NCI-H460 (cell line): ENCODE measurements at regions not wholly inside any gene's neighbourhood (a gene's known extent, or its start where the extent isn't known, plus 50 kb on each side); places are given as distances from the start of the nearest gene placed in this dataset.
"Not testable (repeated sequence)": the region's sequence is repeated elsewhere in the genome, so short reads cannot be mapped to it uniquely, and the experiment has no call there.

Experiments
- DNase-seq: peaks from one replicate; pipeline ENCODE4 v3.0.0-alpha.2; 2016; ENCODE audit warnings: low read depth; ENCODE audit errors: extremely low read depth

DNA sequence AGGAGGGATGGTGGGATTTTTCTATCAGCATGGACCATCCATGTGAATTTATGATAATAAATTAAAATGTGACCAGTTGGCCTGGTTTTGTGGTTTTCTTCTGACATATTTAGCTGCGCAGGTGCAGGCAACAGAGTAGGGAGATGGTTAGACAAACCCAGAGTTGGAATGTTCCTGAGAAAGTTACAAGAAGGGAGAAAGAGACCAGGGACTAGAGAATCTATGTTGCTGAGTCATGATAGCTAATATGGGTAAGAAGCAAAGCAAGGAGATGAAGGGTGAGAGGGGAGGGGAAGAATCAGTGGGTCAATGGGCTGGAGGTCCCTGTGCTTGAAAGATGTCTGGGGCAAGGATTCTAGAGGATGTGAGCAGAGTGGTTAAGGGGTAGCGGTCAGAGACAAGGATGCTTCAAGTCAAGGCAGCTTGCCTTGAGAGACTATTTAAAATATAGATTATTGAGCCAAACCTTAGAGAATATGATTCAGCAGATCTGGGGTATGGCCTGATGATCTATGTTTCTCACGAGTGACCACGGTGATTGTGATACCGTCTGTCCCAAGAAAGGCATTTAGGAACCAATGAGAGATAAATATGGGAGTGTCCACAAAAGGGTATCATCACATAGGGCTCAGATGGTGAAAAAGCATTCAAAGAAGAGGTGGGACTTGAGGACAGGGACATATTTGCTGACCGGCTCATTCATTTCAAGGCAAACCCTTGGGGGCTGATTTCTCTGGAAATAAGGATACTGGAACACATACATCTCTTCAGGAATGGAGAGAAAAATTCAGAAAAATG lies 219.7 kb upstream of the PLD5 start:
- DNase-seq, result no peak

DNA sequence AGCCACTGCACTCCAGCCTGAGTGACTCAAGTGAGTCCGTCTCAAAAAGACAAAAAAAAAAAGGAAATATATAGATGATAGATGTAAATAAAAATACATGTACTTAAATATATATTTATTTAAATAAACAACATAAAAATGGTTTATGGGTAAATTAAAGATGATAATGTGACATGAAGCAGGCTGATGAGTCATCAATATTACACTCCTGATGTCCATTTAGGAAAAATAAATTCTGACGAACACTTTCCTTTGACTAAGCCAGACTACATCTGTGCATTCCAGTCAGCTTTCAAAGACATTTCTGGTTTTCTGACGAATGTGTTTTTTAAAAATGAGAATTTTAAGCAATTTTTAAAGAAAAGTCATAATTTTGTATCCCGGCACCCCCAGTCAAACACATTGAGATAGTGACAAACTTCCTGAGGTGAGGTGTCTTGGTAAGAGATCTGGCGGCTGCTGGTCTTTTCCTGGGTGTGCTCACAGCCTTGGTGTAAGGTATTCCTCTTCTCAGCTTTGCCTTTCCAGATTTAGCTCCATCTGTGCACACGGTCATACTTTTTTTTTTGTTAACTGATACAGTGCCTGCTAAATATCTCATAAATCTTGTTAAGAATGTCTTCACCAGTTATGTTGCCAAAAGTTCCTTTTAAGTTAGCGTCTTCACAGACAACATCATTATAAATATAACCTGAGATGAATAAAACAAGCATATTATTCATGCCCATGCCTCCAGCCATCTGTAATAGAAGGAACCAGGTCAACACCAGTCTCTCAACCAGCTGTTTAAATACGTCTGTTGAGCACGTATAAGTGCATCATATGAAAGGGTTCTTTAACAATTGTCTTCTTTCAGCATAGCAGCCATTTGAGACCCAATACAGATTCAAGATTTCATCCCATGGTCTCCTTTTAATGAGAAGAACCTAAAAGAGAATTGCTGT lies 214.5 kb upstream of the PLD5 start:
- no peak for DNase-seq

DNA sequence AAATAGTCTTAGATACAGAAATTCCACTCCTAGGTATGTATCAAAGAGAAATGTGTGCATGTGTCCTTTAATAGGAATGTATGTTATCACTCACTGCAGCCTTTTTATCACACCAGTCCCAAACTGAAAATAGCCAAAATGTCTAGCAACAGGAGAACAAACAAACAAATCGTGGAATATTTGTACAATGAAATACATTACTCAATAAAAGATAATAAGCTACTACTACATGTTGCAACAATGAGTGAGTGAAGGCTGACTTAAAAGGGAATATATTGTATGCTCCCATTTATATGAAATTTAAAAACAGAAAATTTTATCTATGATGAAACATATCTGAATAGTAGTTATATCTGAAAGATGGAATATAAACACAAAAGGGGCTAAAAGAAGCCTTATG lies 212.1 kb upstream of the PLD5 start:
- DNase-seq, result no peak

DNA sequence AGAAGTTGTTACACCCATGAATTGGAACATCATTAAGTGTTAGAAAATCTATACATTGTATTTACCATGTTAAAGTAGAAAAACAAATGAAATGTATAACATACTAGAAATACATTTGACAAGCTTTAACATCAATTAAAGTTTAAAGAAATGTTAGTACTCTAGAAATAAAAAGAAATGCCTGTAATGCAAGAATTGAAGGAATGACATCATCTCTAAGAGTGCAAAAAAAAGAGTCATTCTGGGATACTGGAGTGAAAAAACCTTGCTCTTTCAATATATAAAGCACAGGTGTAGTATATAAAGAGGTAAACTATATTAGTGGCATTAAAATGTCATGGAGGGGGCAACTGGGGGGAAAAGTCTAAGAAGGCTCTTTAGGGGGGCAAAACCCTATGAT lies 210.8 kb upstream of the PLD5 start:
- DNase-seq, result no peak

DNA sequence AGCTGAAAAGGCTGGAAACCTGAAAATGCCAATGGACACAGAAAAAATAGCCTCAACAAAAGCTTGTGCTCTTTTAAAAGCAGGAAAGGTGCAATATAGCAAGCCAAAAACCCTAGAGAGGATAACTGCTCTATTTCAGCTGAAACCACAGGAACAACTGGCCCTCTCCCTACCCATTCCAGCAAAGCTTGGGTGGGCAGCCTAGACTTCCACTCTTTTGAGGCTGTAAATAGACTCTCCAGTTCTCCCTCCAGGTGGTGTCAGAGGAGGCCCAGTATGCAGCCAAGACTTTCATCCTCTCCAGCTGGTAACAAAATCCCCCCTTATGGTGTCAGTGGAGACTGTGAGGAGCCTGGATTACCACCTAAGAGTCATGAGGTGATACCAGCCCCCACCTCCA lies 206.9 kb upstream of the PLD5 start:
- DNase-seq, result no peak

DNA sequence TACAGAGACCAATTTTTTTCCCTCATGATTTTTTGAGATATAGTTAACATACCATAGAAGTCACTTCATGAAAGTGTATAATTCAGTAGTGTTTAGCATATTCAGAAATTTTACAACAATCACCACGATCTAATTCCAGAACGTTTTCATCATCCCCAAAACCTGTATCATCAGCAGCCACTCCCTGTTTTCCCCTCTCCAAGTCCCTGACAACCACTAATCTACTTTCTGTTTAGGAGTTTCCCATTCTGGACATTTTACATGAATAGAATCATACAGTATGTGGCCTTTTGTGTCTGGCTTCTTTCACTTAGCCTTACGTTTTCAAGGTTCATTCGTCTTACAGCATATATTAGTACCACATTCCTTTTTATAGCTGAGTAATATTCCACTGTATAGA lies 204.2 kb upstream of the PLD5 start:
- no peak for DNase-seq

DNA sequence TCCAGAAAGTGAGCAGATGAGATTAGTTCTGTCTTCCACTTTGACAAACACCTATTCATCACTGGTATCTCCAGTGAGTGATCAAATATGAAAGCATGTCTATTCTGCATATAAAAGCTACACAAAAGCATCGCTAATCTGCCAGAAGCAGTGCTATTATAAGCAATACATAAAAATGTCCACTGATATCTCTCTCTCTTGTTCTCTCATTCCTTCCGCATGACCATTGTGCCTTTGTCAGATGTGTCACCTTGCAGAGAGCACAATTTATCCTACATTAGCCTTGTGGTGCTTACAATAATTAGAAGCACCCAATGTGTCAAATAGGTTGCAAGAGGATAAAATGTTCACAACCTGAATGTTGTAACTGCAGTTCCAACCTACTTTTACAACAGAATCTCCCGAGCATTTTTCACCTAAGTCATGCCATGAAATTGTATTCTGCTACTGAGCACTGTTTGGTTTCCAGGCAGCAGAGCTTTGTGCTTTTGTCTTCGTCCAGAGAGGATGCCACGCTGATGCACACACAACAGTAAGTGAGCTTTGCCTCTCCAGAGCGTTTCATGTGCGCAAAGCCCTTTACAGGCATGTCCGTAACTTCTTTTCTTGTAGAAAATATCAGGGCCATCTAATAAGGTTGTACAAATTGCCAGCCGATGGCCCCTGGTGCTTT lies 198.7 kb upstream of the PLD5 start:
- no peak for DNase-seq

DNA sequence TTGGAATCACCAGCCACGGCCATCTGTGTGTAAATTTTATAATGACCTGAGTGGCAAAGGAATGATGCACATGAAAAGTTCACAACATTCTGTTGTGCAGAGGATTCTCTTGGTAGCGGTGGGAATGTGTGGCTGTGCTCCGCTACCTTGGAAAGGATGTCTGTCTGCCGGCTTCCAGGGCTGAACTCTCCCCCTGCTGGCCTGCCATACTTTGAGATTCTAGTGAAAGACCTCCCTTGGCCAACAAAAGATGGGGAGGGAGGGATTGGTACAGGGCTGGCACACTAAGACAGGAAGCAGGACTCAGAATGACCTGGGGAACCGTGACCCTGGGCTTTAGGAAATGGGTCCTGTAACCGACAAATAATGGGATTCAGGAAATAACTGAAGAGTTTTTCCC lies 194.5 kb upstream of the PLD5 start:
- no peak for DNase-seq

DNA sequence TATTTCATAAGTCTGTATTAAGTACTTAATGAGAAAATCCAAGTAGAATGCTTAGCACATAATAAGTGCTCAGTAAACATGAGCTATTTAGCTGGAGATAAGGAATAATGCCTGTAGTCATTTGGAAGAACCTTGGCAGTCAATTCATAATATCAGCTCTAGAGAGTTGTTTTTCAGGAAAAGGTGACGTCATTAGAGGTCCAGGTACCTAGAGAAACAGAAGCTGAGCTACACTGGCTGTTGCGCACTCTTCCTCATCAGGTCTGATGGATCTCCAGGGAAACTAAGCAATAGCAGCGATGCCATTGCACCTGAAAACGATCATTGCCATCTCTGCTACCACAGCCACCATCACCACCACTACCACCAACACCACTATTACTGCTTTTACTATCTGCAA lies 187.8 kb upstream of the PLD5 start:
- no peak for DNase-seq

DNA sequence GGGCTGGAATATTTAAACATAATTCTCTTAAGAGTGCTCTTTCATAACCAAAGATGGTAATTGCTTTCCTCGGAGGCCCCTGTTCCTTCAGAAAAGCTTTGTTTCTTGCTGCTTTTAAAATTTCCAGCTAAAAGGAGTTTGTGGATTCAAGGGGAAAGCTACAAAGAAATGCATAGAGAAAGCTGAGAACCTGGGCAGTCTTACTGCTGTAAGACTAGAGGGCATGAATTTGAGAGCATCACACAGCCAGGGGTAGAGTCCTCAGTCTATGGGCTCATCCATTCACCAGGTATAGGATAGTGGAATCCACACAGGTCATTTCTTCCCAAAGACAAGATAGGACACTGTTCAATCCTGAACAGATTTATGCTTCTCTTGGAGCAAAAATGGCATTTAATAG lies 186.3 kb upstream of the PLD5 start:
- no peak for DNase-seq

DNA sequence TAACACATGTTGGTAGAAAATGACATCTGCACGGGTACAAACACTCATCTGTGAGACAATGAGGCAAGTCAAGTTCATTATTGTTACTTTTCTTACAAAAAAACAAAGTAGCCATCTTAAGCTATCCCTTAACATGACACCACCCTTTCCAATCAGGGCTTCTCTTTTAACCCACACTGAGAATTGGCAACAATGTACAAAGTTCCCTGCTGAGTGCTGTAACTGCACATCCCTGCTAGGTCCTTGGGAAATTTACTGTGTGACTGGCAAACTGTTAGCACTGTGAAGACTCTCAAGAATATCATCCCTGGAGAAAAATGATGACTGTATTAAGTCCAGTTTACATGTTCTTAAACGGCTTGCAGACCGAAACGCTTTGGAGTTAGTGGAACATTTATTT lies 185.8 kb upstream of the PLD5 start:
- DNase-seq, result no peak

DNA sequence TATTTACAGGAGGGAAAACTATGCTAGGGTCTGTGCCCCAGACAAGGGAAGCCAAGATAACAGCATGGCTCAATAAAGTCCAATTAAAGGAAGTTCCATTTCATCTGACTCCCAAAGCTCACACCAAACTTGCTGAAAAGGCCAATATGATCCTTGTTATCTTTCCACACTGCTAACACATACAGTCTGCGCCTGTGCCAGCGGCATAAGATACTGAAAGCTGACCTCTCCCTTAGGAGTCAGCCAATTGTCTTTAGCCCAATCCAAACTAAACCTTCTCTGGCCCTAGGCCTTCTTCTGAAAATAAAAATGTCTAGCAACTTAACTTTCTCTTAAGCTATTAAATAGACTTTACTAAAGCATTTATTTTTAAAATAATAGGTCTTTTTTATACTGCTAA lies 179.0 kb upstream of the PLD5 start:
- DNase-seq, result no peak

DNA sequence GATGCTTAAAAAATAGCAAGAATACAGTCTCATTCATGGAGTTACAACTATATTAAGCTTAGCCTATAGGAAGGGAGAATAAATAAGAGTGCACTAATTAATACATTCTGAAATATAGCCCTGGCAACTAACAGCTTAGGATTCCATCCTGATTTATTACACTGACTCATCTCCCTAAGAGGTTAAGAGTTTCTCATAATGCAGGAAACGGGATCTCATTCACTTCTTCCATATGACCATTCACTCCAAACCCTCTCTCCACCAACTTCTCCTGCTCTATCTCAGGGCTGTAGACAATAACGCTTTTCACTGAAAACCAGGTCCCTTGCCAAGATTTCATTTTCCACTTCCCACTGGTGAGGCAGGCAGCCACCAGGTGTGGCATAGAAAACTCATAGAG lies 168.5 kb upstream of the PLD5 start:
- DNase-seq, result no peak

DNA sequence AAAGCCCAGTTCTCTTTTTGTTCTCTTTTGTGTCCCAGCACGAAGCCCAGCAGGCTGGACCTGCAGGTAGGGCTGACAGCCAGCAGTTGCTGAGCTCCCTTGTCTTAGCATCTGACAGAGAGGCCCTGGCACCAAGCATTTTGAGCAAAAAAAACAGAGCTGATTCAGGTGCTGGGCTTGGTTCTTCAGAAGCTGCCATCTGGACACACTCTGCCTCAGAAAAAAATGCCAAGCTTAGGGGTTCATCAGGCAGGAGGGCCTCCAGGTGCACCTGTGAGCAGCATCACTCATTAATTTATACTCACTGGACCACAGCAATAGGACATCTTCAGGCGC lies 167.1 kb upstream of the PLD5 start:
- DNase-seq, result no peak

DNA sequence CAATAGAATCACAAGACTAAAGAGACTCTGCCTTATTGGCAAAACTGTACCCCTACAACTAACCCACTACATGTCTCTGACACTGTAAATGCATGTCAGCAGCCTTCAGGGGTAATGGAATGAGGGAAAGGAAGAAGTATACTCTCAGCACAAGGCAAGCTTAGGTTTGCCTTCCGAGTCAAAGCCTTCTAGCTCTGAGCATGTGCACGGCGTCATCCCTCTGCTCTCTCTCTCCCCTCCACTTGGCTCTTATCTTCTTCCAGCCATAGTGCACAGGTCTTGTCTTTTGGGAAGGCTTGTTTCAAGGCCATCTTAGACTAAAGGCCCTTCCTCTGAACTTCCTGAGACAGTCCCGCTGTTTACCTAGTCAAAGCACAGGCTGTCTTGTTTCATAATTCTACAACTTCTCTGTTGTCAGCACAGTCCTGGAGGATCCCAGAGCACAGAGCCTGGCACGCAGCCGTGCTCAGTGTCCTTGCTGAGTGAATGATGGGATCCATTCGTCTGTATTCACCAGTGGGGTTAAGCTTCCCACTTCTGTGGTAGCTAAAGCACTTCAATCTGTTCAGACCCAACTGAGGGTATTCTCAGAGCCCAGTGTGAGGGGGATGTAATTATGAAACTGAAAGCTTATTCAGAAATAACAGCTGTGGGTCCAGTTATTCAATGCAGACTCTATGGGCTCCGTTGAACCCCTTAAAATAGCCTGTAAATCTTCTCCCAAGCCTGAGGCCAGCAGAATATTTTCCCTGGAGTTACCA lies 166.5 kb upstream of the PLD5 start:
- no peak for DNase-seq

DNA sequence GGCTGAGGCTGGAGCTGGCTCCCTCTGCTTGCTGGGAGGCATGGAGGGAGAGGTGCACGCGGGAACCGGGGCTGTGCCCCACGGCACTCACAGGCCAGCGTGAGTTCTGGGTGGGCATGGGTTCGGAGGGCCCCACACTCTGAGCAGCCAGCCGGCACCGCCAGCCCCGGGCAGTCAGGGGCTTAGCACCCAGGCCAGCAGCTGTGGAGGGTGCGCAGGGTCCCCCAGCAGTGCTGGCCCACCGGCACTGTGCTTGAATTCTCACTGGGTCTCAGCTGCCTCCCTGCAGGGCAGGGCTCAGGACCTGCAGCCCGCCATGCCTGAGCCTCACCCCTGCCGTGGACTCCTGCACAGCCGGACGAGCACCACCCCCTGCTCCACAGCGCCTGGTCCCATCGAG lies 164.9 kb upstream of the PLD5 start:
- no peak for DNase-seq

DNA sequence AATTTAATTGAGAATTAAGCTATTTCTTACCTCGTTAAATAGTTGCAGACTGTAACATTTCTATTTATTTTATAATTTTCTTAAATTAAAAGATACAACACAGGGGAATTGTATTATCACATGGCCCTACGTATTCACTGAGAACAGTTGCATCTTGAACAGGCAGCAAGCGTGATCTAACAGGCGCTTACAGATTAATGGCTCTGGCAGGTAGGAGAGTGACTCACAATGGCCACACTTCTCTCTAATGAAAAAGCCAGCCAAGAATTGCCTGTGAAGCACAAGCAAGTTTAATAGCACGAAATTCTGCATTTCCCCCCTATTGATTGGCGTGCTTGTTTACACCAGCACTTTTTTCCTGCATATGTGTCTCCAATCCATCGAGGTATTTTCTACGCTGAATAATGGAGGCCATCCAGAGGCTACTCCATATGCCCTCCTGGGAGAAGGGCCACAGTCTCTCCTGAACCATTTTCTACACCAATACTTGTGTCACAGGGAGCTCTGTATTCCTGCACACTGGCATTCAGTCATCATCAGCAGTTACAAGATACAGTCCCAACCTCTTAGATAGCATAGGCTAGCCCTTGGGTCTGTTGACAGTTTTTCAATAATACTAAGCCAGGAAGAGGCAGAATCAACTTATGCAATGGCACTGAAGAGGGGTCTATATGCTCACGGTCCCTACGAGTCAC lies 150.6 kb upstream of the PLD5 start:
- DNase-seq, result no peak

DNA sequence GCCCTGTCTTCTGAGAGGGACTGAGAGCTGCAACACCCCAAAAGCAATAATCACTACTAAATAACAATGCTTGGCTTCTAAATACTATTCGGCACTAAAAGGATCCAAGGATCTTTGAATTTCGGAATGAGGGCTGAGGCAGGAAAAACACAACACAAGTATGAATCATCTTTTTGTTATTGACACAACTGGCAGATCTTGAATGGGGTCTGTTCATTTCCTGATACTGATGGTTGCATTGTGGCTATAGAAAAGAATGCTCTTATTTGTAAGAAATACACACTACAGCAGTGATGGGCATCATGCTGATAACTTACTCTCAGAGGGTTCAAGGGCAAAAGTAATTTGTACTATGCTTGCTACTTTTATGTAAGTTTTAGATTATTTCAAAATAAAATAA lies 149.2 kb upstream of the PLD5 start:
- DNase-seq, result no peak

DNA sequence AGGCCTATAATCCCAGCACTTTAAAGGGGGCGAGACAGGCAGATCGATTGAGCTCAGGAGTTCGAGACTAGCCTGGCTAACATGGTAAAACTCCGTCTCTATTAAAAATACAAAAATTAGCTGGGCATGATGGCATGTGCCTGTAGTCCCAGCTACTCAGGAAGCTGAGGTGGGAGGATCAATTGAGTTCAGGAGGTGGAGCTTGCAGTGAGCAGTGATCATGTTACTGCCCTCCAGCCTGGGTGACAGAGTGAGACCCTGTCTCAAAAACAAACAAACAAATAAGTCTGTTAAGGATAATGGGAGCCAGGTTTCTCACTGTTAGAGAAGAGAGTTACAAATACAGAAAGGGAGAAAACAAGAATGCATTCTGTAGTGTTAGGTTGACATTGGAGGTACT lies 148.7 kb upstream of the PLD5 start:
- DNase-seq, result not testable (repeated sequence)

DNA sequence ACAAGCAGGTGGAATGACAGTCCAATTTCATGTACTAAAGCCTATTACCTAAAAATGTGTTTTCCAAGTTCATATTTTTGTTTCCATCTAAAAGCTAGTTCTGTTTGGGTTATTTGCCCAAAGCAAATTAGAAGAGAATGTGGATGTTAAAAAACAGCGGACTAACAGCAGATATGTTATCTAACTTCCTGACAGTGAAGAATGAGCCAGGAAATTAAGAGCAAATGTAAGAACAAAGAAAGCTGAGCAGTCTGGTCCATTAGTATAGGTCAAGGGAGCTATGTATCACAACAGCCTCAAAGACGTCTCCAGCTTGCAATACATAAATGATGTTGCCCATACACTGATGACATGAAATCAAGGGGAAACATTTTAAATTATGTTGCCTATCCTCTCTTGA lies 145.5 kb upstream of the PLD5 start:
- DNase-seq, result no peak
